ENCODE measurements at regions not wholly inside any gene's neighbourhood (a gene's known extent, or its start where the extent isn't known, plus 50 kb on each side); places are given as distances from the start of the nearest gene placed in this dataset.
A peak's percentile ranks its signal among the peaks of the same experiment; 100 is the strongest.
"Not testable (repeated sequence)": the region's sequence is repeated elsewhere in the genome, so short reads cannot be mapped to it uniquely, and the experiment has no call there.

DNA sequence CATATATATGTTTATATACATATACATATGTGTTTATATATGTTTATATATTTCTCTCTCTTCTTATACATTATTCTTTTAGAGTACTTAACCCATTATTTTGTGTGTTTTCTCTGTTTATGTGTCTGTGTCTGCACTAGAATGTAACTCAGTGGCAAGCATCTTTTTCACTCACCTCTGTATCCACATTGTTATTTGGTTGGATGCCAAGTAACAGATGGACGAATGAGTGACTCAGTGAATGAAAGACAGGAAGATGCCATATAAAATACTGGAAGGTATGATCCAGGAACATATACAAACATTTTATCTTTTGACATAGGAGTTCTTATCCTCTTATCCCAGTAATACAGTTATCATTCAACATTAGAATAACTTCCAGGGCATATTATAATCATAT is 684.8 kb downstream of the RNF144A start:
- no peak for DNase-seq

DNA sequence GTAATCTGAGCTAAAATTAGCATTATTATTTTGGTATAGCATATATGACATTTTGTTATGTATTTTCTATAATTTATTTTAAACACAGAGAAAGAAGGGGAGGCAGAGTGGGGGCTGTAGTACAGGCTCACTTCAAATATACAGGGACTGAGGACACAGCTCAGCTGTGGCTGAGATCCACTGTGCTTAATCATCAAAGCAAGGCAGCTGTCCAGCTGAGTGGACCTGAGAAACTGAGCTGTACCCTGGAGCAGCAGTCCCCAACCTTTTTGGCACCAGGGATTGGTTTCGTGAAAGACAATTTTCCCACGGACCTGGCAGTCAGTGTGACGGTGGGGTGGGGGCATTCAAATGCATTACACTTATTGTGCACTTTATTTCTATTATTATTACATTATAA is 687.2 kb downstream of the RNF144A start:
- DNase-seq = no peak

DNA sequence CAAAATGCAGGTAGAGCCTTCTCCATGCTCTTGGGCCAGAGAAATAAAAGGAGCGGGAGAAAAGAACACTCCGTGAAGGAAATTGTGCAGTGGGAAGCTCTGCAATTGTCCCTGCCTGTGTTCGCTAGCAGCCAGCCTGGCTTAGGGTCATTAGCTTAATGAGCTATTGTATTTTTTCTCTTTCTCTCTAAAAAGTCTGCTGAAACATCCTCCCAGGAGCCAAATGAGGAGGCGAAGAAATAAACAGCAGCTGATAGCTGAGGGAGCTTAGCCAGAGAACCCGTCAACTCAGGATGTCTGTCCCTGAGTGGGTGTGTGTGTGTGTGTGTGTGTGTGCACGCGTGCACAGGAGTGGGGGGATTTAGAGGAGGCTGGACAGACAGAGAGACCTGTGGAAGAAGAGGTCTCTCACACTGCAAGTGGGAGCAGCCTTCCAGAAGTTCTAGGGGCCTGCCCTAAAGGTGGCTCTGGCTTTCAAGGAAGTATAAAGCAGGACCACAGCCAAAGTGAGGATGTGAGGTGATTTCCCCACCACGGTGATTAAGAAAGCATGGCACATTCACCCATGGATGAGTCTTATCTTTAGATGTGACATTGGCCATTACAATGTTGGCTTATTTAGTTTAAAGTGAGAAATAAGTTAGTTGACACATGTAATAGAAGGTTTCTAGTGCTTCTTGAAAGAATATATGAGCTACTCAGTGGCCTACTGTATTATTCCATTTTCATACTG is 690.4 kb downstream of the RNF144A start:
- DNase-seq = no peak

DNA sequence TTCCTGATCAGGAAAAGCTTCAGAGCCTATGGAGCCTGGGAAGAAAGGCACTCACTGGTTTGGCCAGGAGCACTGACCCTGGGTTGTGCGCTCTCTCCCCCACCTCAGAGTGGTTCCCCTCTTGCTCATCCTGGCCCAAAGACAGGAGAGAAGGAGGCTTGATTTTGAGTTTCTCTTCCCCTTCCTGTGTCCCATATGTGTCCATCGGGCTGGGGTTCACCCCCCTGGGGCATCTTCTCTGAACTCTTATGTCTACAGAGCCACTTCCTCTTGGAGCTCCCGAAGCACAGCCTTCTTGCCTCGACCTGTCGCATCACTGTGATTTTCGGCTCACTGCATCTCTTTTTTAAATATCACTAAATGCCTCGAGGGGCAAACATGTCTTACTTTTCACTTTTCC is 692.3 kb downstream of the RNF144A start:
- peak in 3 of 4 experiments; percentile 9 to 24 (median 18) for DNase-seq

DNA sequence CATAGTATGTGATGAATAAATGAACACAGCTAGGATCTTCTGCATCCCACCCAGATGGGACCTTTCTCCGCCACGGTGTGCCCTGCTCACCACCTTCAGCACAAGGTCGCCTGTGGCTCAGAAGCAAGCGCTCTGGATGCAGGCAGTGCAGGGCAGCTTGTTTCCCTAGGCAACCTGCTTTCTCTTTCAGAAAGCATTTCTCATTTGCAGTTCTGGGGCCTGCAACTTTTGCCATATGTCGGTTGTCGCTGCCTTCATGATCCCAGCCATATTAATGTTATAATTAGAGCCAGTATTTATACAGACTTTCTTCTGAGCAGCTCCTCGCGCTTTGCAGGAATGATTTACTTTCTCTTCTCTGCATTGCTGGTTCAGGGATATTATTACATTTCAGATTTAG is 692.8 kb downstream of the RNF144A start:
- DNase-seq = no peak

DNA sequence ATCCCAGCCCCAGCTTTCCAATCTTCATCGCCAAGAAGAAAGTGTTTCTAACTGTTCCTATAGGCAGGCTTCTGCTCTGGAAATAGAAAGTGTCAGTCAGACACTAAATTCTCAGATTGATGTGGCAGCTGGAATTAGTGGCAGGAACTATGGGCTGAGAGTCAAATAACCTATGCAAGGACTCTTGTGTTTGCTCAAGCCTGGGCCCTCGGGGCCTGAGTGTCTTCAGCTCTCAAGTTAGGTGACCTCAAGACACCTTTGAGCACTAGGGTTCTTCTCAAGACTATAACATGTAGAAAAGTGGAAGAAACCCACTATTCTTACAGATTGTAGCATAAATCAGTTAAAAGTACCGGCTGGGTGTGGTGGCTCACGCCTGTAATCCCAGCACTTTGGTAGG is 694.5 kb downstream of the RNF144A start:
- no peak for DNase-seq

DNA sequence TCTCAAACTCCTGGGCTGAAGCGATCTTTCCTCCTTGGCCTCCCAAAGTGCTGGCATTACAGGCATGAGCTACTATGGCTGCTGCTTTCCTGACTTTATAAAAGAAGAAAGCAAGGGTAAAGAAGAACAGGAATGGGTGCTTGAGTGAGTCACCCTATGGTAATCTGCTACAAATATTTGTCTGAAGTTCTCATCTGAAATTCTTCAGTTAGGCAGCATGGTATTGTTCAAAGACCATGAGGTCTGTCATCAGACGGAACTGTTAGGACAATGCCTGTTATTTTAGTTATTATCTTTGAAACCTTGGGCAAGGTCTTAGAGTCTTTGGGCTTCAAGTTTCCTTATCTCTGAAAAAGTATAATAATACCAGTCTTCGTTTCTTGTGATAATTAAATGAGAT is 695.8 kb downstream of the RNF144A start:
- peak in 1 of 4 experiments; percentile 35 for DNase-seq

DNA sequence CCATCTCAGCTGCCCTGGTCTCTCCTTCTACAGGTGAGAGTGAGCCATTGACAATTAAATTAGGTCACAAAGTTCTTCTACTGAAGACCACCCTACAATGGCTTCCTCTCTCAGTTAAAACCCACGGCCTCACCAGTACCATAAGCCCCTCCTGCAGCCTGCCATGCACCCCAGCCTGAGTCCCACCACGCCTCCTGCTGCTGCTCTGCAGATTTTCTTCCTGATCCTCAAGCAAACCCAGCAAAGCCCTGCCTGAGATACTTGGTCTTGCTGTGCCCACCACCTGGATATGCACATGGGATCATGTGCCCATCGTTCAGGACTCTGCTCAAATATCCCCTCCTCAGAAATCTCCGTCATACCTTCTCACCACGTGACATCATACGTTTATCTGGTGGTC is 696.6 kb downstream of the RNF144A start:
- no peak for DNase-seq

DNA sequence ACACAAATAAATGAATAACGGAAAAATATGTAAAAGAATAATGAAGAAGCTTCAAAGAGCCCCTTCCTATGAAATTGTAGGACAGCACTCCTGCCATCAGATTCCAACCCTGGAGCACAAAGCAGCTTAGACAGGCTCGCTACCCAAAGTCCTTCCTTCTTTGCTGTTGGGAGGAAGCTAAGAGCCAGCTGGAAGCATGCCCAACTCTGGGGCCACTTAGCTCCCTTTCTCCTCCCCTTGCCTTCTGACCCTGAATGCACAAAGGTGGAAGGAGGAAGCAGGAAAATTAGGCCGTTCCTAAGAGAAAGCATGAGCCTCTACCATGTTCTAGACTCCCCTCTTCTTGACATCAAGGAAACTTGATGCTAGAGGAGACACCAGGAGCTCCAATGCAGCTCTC is 700.8 kb downstream of the RNF144A start:
- peak; percentile 54 to 71 (median 63) for DNase-seq

DNA sequence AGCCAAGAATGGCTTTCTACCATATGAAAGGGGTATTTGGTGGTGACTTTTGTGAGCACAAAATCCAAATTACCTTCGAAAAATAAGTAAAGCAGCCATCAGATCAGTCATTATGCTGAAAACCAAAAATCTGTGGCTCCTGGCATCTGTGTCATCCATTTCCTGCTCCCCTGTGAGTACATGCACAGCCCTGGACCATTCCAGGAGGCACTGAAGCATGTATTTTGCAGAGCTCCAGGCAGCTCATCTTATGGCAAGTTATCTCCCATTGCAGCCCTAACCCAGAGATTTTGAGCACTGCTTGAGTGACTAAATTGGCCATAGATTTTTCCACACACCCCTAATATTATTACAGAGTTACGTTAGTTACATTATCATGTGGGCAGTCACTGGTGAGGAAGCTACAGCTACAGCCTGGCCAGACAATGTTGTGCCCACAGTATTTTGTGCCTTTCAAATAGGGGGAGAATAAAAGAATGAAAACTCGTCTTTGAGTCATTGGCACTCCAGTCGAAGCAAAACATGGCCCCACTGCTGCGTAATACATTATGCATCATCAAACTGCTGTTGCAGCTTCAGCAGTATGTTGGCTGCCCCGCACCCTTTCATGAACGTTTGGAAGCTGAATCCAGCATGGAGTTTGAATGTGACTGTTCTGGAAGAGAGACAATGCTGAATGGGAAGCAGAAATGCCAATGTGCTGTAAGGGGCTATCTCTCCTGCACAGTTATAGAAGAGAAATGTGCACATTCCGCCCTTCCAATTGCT is 702.2 kb downstream of the RNF144A start:
- no peak for DNase-seq

DNA sequence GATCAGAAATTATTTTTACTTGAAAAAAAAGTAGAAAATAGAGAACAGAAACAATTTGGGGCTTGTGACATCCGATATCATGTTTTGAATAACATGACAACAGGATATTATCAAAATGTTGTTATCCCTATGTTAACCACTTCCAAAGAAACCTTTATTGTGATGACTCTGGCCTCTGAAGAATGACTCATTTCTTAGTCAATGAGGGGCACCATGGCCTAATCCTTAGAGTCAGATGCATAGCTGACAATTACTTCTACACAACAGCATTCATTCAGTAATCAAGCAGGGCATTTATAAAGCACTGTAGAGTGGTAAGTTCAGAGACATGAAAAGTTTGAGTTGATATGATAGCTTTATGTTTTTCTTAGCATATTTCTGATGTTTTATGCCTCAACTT is 703.0 kb downstream of the RNF144A start:
- peak in 2 of 4 experiments; percentile 3 to 36 for DNase-seq

DNA sequence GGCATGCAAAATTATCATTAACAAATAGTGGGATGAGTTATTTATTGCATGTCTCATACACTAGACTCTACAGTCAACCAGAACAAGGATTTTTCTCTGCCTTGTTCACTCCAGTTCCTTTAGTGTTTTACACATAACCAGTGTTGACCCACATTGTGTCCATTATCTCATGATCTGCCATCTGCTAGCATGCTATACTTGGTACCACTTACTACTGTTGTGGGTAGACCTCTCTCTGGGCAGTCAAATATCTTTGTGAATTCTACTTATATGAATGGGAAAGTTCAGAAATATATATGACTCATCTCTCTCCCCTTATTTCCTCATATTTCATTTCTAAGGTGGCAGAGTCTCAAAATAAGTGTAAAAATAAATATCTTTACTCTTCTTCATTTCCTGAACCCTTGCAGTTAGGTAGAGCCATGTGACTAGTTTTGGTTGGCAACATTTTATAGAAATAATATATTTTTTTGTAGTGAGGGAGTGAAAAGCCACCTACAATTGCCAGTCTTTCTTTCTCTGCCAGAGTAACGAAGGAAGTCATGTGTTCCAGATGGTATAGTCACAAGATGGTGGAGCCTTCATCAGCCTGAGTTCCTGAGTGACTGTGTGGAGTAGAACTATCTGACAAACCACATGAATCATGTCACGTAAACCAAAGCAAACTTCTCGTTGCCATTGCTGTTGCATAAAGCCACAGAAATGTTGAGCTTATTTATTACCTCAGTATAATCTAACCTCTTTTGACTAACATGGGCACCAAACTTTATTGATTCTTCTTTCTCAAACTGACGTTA is 704.0 kb downstream of the RNF144A start:
- peak in 2 of 4 experiments; percentile 3 to 4 for DNase-seq

DNA sequence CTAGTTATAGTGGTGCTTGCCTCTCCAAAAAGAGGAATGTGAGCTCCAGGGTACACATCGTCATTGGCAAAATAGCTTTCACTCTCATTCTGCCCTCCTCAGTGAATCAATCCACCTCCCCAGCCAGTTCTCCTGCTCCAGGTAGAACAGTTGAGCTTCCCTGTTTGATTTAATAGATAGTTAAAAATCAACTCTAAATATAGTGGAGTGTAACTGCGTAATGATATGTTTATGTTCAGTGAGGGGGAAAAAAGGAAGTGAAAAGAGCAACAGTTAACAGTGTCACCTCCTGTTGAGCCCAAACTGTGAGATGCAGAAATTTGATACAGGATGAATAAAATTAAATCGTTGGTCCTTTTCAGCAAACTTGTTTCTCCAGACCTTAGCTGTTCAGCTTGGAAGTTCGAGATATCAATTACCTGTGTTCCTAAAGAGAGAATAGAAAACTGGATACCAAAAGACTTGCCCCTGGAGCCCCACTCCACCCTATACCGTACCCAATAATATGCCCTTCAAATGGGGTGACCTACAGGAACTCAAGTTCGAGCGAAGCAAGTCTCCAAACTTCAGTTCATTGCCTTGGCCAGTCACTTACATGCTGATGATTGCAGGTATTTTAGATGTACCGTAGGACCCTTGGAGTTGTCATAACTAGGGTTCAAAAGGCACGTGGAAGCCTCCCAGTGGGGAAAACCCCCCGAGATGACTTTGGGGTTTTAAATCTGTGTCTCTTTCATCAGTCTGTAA is 708.4 kb downstream of the RNF144A start:
- peak in 1 of 4 experiments; percentile 10 for DNase-seq

DNA sequence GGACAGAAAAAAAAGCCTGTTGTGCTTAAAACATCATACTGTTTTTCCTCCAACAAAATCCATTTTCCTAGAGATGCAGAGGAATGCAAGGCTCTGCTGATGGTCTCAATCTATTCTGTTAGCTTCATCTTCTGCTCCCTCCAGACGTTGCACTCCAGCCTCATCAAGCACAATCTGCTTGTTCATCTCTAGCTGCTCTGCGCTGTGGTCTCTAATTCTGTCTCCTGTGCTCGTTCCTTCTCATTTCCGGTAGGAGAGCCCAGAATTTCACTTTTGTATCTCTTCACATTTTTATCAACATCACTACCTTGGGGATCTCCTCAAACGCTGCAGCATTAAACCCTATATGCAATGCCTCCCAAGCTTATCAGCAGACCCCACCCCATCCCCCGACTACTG is 708.9 kb downstream of the RNF144A start:
- DNase-seq = no peak

DNA sequence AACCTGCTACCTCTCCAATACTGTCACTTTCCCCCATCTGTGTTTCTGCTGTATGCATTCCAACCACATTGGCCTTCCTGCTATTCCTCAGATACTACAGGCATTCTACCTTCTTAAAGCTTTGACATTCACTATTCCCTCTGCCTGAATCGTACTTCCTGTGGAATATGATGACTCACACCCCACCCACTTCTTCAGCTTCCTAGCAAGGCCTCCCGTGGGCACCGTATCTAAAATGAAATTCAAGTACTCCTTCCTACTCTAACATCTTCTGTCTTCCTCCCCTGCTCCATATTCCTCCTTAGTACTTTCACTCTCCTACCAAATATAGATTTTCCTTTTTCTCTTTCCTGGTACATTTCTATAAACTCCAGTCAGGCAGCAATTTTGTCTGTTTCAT is 710.4 kb downstream of the RNF144A start:
- DNase-seq = peak; percentile 6 to 30 (median 12)

DNA sequence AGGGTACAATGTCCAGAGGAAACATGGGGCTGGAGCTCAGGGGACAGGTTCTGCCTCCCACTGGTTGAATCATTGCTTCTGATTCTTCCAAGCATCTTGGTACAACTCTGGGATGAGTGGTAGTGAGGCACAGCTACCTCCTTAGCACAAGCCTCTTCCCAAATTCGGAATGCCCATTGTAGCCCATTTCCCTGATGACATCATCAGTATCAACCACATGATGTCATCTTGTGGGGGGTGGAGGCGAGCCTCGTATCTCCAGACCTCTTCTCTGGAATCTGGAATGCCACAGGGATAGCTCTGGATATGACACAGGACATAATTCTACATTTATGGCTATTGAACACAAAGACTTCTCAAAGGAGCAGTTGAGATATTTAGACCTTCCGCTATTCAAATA is 715.2 kb downstream of the RNF144A start:
- no peak for DNase-seq

DNA sequence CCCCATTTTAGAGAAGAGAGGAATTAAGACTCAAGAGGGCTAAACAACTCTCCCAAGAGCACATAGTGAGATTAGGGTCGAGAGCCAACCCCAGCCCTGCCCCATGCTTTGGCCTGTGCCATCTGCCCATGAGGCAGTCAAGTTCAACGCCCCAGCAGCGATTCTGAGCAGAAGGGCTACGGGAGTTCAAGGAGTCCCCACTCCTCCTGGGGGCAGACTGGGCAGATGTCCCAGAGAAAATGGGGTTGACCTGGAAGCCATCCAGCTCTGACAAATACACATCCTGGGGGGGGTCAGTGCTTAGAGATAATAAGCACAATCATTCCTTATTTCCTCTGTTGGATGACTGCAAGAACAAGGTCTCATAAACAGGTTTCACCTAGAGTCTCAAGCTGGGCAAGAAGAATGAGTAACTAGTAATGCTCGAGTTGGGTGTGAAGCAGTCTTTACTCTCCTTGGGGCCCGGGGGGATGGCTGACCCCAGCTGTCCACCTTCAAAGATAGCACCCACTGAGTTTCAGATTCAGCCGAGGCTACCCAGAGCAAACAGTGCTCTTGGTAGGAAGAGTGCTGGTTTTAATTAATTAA is 716.4 kb downstream of the RNF144A start:
- DNase-seq = no peak

DNA sequence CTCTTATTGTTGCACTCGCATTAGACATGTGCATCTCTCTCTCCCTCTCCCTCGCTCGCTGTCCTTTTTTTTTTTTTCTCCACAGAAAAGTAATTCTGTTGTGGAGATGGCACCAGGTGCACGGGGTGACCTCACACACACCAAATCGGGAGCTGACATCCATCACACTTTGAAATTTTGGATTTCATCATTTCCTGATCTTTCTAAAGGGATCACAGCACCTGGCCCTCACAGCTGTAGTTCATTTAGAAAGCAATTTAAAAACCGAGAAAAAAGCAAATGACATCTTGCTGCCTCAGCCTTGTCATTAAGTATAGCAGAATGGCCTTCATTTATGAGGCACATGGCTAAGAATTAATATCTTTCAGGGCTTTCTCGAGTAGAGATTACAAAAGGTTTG is 717.2 kb downstream of the RNF144A start:
- no peak for DNase-seq

DNA sequence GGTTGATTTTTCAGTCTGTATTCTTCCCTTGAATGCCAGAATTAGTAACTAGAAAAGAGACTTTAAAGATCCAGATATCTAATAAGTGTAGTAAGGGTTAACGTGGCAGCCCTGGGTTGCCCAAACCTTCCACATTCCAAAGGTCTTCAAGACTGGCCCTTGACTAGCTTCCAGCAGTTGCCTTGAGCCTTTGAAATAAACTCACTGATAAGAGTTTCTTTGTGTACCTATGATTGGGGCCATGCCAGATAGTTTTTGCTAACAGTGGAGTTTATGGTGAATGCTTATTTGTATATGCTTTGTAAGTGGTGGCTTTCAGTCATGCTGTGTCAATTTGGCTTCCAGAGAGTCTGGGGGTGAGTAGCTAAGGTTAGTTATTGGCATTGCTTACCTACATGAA is 722.3 kb downstream of the RNF144A start:
- DNase-seq = no peak

DNA sequence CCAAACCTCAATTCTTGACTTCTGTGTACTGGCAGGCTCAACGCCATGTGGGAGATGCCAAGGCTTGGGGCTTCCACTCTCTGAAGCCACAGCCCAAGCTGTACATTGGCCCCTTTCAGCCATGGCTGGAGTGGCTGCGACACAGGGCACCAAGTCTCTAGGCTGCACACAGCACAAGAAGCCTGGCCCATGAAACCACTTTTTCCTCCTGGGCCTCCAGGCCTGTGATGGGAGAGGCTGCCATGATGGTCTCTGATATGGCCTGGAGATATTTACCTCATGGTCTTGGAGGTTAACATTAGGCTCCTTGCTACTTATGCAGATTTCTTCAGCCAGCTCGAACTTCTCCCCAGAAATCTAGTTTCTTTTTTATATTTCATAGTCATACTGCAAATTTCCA is 724.1 kb downstream of the RNF144A start:
- DNase-seq = not testable (repeated sequence)

DNA sequence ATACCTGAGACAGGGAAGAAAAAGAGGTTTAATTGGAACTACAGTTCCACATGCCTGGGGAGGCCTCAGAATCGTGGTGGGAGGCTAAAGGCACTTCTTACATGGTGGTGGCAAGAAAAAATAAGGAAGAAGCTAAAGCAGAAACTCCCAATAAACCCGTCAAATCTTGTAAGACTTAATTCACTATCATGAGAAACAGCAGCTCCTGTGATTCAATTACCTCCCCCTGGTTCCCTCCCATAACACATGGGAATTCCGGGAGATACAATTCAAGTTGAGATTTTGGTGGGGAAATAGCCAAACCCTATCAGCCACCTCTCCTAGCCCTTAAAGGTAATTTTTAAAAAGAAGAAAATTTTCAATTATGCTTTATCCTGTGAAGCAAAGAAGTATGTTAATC is 728.8 kb downstream of the RNF144A start:
- DNase-seq = no peak

DNA sequence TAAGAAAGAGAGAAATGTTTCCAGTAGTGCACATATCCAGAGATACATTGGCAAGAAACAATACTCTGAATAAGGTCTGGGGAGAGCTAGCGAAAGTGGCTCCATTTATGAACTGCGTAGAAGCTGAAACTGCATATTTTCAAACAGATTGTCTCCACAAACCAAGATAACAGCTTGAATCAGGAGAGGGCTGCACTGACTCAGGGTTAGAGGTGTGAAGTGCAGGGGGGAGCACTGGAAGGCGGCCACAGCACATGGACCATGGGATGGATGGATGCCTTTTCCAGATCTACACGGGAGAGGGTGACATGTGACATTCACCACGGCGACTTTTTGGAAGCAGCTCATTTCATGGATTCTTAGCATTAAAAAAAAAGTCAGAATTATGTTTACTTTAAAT is 729.4 kb downstream of the RNF144A start:
- no peak for DNase-seq

Data from suppressor macrophage (primary cell).